ENCODE measurements at regions not wholly inside any gene's neighbourhood (a gene's known extent, or its start where the extent isn't known, plus 50 kb on each side); places are given as distances from the start of the nearest gene placed in this dataset.

GRCh38 chr2:190807886-190808285 is 72.7 kb upstream of the GLS start:
- DNase-seq (ENCODE audit: extremely low read depth, low read depth): no peak

GRCh38 chr2:190809139-190809764 is 71.4 kb upstream of the GLS start:
- no peak for DNase-seq (ENCODE audit: extremely low read depth, low read depth)

- no peak for DNase-seq (ENCODE audit: extremely low read depth, low read depth)
Observed at GRCh38 chr2:190809876-190810525, 70.6 kb upstream of the GLS start.

GRCh38 chr2:190810981-190811587 is 69.5 kb upstream of the GLS start:
- DNase-seq (ENCODE audit: extremely low read depth, low read depth): no peak

- DNase-seq (ENCODE audit: extremely low read depth, low read depth): no peak
Observed at GRCh38 chr2:190811811-190812210, 68.8 kb upstream of the GLS start.

GRCh38 chr2:190812506-190813294 is 67.9 kb upstream of the GLS start:
- DNase-seq (ENCODE audit: extremely low read depth, low read depth): no peak

GRCh38 chr2:190815226-190815625 is 65.4 kb upstream of the GLS start:
- no peak for DNase-seq (ENCODE audit: extremely low read depth, low read depth)

GRCh38 chr2:190817082-190817481 is 63.5 kb upstream of the GLS start:
- DNase-seq (ENCODE audit: extremely low read depth, low read depth): no peak

- no peak for DNase-seq (ENCODE audit: extremely low read depth, low read depth)
Observed at GRCh38 chr2:190819840-190820301, 60.8 kb upstream of the GLS start.

- DNase-seq (ENCODE audit: extremely low read depth, low read depth): no peak
Observed at GRCh38 chr2:190820416-190820815, 60.2 kb upstream of the GLS start.

GRCh38 chr2:190822043-190822442 is 58.6 kb upstream of the GLS start:
- no peak for DNase-seq (ENCODE audit: extremely low read depth, low read depth)

GRCh38 chr2:190827720-190828119 is 52.9 kb upstream of the GLS start:
- no peak for DNase-seq (ENCODE audit: extremely low read depth, low read depth)

GRCh38 chr2:190829642-190830041 is 51.0 kb upstream of the GLS start:
- DNase-seq (ENCODE audit: extremely low read depth, low read depth): no peak
